ENCODE measurements at regions not wholly inside any gene's neighbourhood (a gene's known extent, or its start where the extent isn't known, plus 50 kb on each side); places are given as distances from the start of the nearest gene placed in this dataset.

GRCh38 chr12:126760092-126760491, 1506.9 kb upstream of the TMEM132C start:
- TF ChIP-seq POLR2A (IDR thresholded peaks at IDR 0.05; ENCODE audit: low read depth), result no peak
- TF ChIP-seq CTCF (IDR thresholded peaks at IDR 0.05), result no peak
